H1 (cell line): ENCODE measurements at regions not wholly inside any gene's neighbourhood (a gene's known extent, or its start where the extent isn't known, plus 50 kb on each side); places are given as distances from the start of the nearest gene placed in this dataset.

Source experiments
- ASH2L ChIP-seq: fragments of 200-600, 300-600 bp; sonication (generic); IDR thresholded peaks from one replicate; pipeline ENCODE4 v1.7.1; 2017; ENCODE audit warnings: low read length
- HDAC2 ChIP-seq, 2 experiments: fragments of 300-600 bp in 1 of 2; sonication (generic) in 1 of 2; IDR thresholded peaks; 2 replicates each; pipeline ENCODE4 v1.6.1; 2011 to 2012; ENCODE audit warnings: low read depth in 2 of 2, low read length in 2 of 2, mild to moderate bottlenecking in 2 of 2, moderate library complexity in 2 of 2, borderline replicate concordance in 1 of 2, inconsistent platforms in 1 of 2
- KDM1A ChIP-seq: fragments of 200-600, 300-600 bp; sonication (generic); IDR thresholded peaks from 2 replicates; pipeline ENCODE4 v1.7.1; 2016; ENCODE audit warnings: mild to moderate bottlenecking, low read length, borderline replicate concordance
- SAP30 ChIP-seq: fragments of 300-600 bp; sonication (generic); IDR thresholded peaks from 2 replicates; pipeline ENCODE4 v1.7.1; 2012; ENCODE audit warnings: low read length, moderate library complexity, mild to moderate bottlenecking, inconsistent platforms; ENCODE audit not compliant: insufficient read depth, insufficient replicate concordance
- SRF ChIP-seq: IDR thresholded peaks from 2 replicates; pipeline ENCODE4 v1.6.1; 2011; ENCODE audit warnings: mild to moderate bottlenecking, low read depth, low read length, moderate library complexity
- ZNF274 ChIP-seq: IDR thresholded peaks from 2 replicates; pipeline ENCODE4 v1.7.0; 2012; ENCODE audit warnings: low read length, borderline replicate concordance; ENCODE audit errors: extremely low read depth
- TF ChIP-seq, protein P1 (sequence below): fragments of 300-600 bp; sonication (generic); IDR thresholded peaks from 2 replicates; pipeline ENCODE4 v1.7.1; 2012; ENCODE audit warnings: low read length, moderate library complexity, mild to moderate bottlenecking, inconsistent platforms; ENCODE audit not compliant: insufficient replicate concordance
- TF ChIP-seq, protein P2 (sequence below), 3 experiments: IDR thresholded peaks; 1 replicate in 2 of 3; 2 replicates in 1 of 3; pipeline versions ENCODE4 v1.5.1 to v1.6.1; 2011; ENCODE audit warnings: low read length in 3 of 3, mild to moderate bottlenecking in 3 of 3, inconsistent platforms in 2 of 3, low read depth in 1 of 3, moderate library complexity in 1 of 3; ENCODE audit not compliant: insufficient read depth in 1 of 3; ENCODE audit errors: control extremely low read depth in 1 of 3

DNA sequence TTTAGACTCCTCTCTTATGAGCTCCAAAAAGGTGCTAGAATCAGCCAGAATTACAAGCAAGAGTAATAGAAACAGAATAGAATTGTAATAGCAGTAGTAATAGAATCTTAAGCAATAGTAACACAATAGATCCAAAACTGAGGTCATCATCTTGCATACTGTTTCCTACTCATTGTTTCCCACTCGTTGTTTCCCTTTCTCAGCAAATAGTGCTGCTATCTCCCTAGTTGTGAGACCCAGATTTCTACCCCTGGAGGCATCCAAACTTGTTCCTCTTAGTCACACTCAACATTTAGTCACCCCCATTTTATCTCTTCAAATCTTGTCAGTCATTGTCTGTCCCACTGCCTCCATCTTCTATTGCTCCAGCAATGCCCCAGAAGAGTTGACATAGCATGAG is 356.9 kb upstream of the MARCKS start (continued):
- TF ChIP-seq, protein P1, sequence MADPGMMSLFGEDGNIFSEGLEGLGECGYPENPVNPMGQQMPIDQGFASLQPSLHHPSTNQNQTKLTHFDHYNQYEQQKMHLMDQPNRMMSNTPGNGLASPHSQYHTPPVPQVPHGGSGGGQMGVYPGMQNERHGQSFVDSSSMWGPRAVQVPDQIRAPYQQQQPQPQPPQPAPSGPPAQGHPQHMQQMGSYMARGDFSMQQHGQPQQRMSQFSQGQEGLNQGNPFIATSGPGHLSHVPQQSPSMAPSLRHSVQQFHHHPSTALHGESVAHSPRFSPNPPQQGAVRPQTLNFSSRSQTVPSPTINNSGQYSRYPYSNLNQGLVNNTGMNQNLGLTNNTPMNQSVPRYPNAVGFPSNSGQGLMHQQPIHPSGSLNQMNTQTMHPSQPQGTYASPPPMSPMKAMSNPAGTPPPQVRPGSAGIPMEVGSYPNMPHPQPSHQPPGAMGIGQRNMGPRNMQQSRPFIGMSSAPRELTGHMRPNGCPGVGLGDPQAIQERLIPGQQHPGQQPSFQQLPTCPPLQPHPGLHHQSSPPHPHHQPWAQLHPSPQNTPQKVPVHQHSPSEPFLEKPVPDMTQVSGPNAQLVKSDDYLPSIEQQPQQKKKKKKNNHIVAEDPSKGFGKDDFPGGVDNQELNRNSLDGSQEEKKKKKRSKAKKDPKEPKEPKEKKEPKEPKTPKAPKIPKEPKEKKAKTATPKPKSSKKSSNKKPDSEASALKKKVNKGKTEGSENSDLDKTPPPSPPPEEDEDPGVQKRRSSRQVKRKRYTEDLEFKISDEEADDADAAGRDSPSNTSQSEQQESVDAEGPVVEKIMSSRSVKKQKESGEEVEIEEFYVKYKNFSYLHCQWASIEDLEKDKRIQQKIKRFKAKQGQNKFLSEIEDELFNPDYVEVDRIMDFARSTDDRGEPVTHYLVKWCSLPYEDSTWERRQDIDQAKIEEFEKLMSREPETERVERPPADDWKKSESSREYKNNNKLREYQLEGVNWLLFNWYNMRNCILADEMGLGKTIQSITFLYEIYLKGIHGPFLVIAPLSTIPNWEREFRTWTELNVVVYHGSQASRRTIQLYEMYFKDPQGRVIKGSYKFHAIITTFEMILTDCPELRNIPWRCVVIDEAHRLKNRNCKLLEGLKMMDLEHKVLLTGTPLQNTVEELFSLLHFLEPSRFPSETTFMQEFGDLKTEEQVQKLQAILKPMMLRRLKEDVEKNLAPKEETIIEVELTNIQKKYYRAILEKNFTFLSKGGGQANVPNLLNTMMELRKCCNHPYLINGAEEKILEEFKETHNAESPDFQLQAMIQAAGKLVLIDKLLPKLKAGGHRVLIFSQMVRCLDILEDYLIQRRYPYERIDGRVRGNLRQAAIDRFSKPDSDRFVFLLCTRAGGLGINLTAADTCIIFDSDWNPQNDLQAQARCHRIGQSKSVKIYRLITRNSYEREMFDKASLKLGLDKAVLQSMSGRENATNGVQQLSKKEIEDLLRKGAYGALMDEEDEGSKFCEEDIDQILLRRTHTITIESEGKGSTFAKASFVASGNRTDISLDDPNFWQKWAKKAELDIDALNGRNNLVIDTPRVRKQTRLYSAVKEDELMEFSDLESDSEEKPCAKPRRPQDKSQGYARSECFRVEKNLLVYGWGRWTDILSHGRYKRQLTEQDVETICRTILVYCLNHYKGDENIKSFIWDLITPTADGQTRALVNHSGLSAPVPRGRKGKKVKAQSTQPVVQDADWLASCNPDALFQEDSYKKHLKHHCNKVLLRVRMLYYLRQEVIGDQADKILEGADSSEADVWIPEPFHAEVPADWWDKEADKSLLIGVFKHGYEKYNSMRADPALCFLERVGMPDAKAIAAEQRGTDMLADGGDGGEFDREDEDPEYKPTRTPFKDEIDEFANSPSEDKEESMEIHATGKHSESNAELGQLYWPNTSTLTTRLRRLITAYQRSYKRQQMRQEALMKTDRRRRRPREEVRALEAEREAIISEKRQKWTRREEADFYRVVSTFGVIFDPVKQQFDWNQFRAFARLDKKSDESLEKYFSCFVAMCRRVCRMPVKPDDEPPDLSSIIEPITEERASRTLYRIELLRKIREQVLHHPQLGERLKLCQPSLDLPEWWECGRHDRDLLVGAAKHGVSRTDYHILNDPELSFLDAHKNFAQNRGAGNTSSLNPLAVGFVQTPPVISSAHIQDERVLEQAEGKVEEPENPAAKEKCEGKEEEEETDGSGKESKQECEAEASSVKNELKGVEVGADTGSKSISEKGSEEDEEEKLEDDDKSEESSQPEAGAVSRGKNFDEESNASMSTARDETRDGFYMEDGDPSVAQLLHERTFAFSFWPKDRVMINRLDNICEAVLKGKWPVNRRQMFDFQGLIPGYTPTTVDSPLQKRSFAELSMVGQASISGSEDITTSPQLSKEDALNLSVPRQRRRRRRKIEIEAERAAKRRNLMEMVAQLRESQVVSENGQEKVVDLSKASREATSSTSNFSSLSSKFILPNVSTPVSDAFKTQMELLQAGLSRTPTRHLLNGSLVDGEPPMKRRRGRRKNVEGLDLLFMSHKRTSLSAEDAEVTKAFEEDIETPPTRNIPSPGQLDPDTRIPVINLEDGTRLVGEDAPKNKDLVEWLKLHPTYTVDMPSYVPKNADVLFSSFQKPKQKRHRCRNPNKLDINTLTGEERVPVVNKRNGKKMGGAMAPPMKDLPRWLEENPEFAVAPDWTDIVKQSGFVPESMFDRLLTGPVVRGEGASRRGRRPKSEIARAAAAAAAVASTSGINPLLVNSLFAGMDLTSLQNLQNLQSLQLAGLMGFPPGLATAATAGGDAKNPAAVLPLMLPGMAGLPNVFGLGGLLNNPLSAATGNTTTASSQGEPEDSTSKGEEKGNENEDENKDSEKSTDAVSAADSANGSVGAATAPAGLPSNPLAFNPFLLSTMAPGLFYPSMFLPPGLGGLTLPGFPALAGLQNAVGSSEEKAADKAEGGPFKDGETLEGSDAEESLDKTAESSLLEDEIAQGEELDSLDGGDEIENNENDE, result no peak
- TF ChIP-seq, protein P2, sequence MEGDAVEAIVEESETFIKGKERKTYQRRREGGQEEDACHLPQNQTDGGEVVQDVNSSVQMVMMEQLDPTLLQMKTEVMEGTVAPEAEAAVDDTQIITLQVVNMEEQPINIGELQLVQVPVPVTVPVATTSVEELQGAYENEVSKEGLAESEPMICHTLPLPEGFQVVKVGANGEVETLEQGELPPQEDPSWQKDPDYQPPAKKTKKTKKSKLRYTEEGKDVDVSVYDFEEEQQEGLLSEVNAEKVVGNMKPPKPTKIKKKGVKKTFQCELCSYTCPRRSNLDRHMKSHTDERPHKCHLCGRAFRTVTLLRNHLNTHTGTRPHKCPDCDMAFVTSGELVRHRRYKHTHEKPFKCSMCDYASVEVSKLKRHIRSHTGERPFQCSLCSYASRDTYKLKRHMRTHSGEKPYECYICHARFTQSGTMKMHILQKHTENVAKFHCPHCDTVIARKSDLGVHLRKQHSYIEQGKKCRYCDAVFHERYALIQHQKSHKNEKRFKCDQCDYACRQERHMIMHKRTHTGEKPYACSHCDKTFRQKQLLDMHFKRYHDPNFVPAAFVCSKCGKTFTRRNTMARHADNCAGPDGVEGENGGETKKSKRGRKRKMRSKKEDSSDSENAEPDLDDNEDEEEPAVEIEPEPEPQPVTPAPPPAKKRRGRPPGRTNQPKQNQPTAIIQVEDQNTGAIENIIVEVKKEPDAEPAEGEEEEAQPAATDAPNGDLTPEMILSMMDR (IDR thresholded peaks at IDR 0.05; ENCODE audit: control extremely low read depth in 1 of 3, insufficient read depth in 1 of 3, low read depth in 1 of 3, low read length in 3 of 3), result no peak
- TF ChIP-seq SAP30 (no peak), ASH2L (no peak), HDAC2 (IDR thresholded peaks at IDR 0.05; ENCODE audit: borderline replicate concordance in 1 of 2, low read depth in 2 of 2, low read length in 2 of 2) (no peak), SRF (no peak), ZNF274 (no peak), KDM1A (no peak)
